GM13976 (cell line): ENCODE measurements at regions not wholly inside any gene's neighbourhood (a gene's known extent, or its start where the extent isn't known, plus 50 kb on each side); places are given as distances from the start of the nearest gene placed in this dataset.

Experiments
- DNase-seq: peaks from one replicate; pipeline ENCODE4 v3.0.0; 2012; ENCODE audit warnings: low spot score
- in situ Hi-C: fragments of 300-500 bp; cut with MboI; formaldehyde crosslinking; loops from one replicate; pipeline ENCODE4 v1.12.0; 2022; ENCODE audit warnings: low sequenced_read_pairs, mixed read lengths, inconsistent platforms; ENCODE audit not compliant: unreplicated experiment
- TF ChIP-seq, protein P1 (sequence below): IDR thresholded peaks from 2 replicates; pipeline ENCODE4 v1.5.1; 2012; ENCODE audit warnings: borderline replicate concordance, mild to moderate bottlenecking; ENCODE audit not compliant: insufficient read depth; ENCODE audit errors: extremely low read depth, missing control alignments, control extremely low read depth

DNA sequence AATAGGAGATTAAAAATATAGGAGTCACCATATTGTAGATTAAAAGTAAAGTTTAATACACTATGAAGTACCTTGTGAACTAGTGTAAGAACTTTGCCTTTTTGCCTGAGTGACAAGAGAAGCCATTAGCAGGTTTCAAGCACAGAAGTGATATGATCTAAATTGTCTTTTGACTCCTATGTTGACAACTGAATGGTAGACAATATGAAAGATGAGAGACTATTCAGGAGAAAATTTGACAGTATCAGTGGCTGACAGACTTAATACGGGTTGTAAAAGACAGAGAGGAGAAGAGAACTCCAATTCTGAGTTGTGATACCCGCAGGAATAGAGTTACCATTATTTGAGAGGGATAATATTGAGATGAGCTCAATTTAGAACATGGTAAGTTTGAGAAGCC lies 1259.8 kb downstream of the PCDH7 start:
- in situ Hi-C loops: no loop called here
- DNase-seq: no peak
- TF ChIP-seq, protein P1, sequence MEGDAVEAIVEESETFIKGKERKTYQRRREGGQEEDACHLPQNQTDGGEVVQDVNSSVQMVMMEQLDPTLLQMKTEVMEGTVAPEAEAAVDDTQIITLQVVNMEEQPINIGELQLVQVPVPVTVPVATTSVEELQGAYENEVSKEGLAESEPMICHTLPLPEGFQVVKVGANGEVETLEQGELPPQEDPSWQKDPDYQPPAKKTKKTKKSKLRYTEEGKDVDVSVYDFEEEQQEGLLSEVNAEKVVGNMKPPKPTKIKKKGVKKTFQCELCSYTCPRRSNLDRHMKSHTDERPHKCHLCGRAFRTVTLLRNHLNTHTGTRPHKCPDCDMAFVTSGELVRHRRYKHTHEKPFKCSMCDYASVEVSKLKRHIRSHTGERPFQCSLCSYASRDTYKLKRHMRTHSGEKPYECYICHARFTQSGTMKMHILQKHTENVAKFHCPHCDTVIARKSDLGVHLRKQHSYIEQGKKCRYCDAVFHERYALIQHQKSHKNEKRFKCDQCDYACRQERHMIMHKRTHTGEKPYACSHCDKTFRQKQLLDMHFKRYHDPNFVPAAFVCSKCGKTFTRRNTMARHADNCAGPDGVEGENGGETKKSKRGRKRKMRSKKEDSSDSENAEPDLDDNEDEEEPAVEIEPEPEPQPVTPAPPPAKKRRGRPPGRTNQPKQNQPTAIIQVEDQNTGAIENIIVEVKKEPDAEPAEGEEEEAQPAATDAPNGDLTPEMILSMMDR: no peak

DNA sequence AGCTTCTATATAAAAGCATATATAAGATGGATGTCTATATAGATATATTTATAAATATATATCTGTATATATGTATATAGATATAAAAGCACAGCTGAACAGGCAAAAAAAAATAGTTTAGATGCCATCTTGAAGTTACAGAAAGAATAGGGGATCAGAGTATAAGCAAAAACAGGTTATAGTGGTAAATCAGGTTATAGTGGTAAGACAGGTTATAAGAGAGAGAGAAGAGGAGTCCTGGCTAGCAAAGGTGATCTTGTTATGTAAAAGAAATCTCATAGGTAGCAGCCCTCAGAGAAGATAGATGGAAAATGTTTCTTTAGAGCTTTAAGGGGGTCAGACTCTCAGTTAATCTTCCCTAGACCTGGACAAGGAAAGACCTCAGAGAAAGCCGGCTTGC lies 1263.1 kb downstream of the PCDH7 start:
- DNase-seq: no peak
- in situ Hi-C loops: no loop called here
- TF ChIP-seq, protein P1: no peak

GRCh38 chr4:31983677-31984076 lies 1263.5 kb downstream of the PCDH7 start:
- TF ChIP-seq, protein P1: no peak
- in situ Hi-C loops: no loop called here
- DNase-seq: no peak

DNA sequence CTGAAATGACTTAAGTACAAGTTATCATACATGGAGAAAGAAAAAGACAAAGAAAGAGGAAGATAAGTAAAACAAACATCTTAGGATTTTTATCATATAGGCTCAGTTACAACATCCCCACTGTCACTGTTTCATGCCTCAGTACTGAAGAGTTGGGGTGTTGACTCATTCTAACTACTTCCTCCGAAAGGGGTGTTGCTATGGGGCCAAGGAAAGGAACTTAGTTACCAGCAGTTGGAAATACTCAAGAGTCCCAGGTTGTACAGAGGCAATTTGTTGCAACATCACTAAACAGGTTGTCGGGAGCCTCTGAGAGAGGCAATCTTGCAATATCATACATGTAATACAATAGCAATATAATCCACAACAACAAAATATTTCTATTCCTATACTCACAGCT lies 1264.7 kb downstream of the PCDH7 start:
- in situ Hi-C loops: no loop called here
- TF ChIP-seq, protein P1: no peak
- DNase-seq: no peak

DNA sequence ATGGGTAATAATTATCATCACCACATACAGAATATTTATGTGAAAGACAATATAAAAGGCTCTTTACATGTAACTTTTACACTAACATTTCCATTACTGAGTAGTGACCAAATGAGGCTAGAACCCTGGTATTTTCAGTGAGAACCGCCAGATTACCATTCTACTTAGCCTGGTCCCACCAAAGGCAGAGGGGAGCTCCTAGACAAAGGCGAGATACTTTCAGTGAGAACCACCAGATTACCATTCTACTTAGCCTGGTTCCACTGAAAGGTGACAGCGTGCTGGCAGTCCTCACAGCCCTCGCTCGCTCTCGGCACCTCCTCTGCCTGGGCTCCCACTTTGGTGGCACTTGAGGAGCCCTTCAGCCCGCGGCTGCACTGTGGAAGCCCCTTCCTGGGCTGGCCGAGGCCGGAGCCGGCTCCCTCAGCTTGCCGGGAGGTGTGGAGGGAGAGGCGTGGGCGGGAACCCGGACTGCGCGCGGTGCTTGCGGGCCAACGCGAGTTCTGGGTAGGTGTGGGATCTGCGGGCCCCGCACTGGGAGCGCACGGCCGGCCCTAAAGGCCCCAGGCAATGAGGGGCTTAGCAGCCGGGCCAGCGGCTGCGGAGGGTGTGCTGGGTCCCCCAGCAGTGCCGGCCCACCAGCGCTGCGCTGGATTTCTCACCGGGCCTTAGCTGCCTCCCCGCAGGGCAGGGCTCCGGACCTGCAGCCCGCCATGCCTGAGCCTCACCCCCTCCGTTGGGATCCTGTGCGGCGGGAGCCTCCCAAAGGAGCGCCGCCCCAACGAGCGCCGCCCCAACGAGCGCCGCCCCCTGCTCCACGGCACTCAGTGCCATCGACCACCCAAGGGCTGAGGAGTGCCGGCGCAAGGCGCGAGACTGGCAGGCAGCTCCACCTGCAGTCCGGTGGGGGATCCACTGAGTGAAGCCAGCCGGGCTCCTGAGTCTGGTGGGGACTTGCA lies 1276.1 kb downstream of the PCDH7 start:
- TF ChIP-seq, protein P1: no peak
- in situ Hi-C loops: no loop called here
- DNase-seq: no peak

DNA sequence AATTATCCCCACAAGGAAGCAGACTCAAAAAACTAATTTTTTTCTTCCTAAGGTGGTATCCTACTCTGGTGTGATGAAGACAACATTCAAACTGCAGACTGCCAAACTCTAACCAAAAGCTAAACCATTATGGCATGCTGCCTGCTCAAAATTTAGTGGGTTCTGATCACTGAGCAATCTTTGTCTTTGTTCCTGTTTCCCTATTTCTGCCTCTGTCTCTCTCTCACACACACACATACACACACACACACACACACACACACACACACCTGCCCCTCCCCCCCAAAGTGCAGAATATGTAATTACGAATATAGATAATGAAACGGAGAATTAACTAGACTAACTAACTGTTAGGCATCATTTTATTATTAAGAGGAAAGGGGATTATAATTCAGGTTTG lies 1278.6 kb downstream of the PCDH7 start:
- TF ChIP-seq, protein P1: no peak
- in situ Hi-C loops: no loop called here
- DNase-seq: no peak
